OCI-M1 (cell line): ENCODE measurements at regions not wholly inside any gene's neighbourhood (a gene's known extent, or its start where the extent isn't known, plus 50 kb on each side); places are given as distances from the start of the nearest gene placed in this dataset.

ENCODE experiments used
- DNase-seq: peaks from one replicate; lab custom pipeline; 2025; lab: John Stamatoyannopoulos, UW

- no peak for DNase-seq
Measured at GRCh38 chr14:48874711-48875110, 711.5 kb downstream of the RPS29 start.

- peak; percentile 2 for DNase-seq
Measured at GRCh38 chr14:48857366-48857765, 728.8 kb downstream of the RPS29 start.

GRCh38 chr14:48853159-48853558 lies 733.0 kb downstream of the RPS29 start:
- DNase-seq = no peak

GRCh38 chr14:48849741-48850322 lies 736.3 kb downstream of the RPS29 start:
- DNase-seq = no peak

GRCh38 chr14:48842785-48843184 lies 743.4 kb downstream of the RPS29 start:
- no peak for DNase-seq

- DNase-seq = no peak
Measured at GRCh38 chr14:48826058-48826457, 760.1 kb downstream of the RPS29 start.

GRCh38 chr14:48814562-48814961 lies 771.6 kb downstream of the RPS29 start:
- DNase-seq = no peak

GRCh38 chr14:48805315-48805714 lies 780.9 kb downstream of the RPS29 start:
- DNase-seq = no peak

- DNase-seq = no peak
Measured at GRCh38 chr14:48792376-48793024, 793.7 kb downstream of the RPS29 start.

- peak; percentile 11 for DNase-seq
Measured at GRCh38 chr14:48788771-48789170, 797.4 kb downstream of the RPS29 start.

GRCh38 chr14:48786498-48786897 lies 799.7 kb downstream of the RPS29 start:
- DNase-seq = no peak

GRCh38 chr14:48771717-48772116 lies 814.5 kb downstream of the RPS29 start:
- no peak for DNase-seq

GRCh38 chr14:48751293-48751692 lies 834.9 kb downstream of the RPS29 start:
- DNase-seq = no peak

- no peak for DNase-seq
Measured at GRCh38 chr14:48748151-48748675, 838.0 kb downstream of the RPS29 start.

- no peak for DNase-seq
Measured at GRCh38 chr14:48747561-48748089, 838.6 kb downstream of the RPS29 start.

GRCh38 chr14:48744202-48744601 lies 842.0 kb downstream of the RPS29 start:
- DNase-seq = no peak

GRCh38 chr14:48738186-48738925 lies 847.8 kb downstream of the RPS29 start:
- DNase-seq = no peak

- DNase-seq = no peak
Measured at GRCh38 chr14:48735607-48736006, 850.6 kb downstream of the RPS29 start.

- DNase-seq = no peak
Measured at GRCh38 chr14:48731260-48731659, 854.9 kb downstream of the RPS29 start.

- DNase-seq = no peak
Measured at GRCh38 chr14:48726080-48726642, 860.0 kb downstream of the RPS29 start.

GRCh38 chr14:48725051-48725734 lies 861.0 kb downstream of the RPS29 start:
- DNase-seq = no peak
